ENCODE measurements at regions not wholly inside any gene's neighbourhood (a gene's known extent, or its start where the extent isn't known, plus 50 kb on each side); places are given as distances from the start of the nearest gene placed in this dataset.

DNA sequence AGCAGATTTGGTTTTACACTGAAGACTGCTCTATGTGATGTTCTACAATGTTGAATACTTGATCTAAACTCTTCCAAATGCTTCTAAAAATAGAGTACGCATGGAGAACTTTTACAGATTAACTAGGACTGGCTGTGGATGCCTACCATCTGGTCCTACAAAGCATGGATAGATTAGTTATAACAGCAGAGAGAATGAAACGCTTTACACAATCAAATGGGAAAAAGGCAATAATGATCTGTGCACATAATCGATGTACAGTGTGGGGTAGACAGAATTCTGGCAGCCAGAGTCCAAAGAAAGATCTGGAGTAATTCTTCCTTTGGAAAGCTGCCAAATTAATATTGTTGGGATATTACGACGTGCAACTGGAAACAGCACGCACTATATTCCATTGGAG, 1885.5 kb upstream of the PRR20A start:
- CTCF ChIA-PET = no interaction called here
- POLR2A ChIA-PET = no interaction called here
- intact Hi-C loops (cut with DNase I, micrococcal nuclease) = no loop called here
- Mint-ChIP-seq H3K9me3 (ENCODE audit: low read depth) (peaks cover 24% of the 10 kb centered on the region), H3K4me1 (no peaks in the 10 kb centered on the region), H3K27me3 (no peaks in the 10 kb centered on the region), H3K36me3 (ENCODE audit: low read depth) (no peaks in the 10 kb centered on the region), H3K27ac (no peak overlapping the region), H3K4me3 (no peak overlapping the region)
- DNase-seq = no peak
- no peak for ATAC-seq

DNA sequence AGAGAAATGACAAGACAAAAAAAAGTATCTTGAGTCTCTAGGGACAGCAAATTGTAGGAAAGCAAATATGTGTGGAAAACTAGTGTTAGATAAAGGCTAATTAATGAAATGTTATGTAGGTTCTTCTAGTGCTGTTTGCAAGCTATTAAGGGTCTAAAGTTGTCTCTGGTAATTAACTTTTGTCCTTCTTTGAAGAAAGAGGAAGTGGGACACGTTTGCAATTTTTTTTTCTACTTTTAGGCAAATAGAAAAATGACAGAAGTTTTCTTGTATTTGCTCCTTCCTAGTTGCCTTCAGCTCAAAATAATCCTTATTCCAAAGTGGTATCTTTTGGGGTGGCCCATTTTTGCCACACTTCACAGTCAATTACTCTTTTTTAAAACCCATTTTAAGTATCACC, 1877.7 kb upstream of the PRR20A start:
- H3K4me1 Mint-ChIP-seq = no peaks in the 10 kb centered on the region
- H3K27me3 Mint-ChIP-seq = no peaks in the 10 kb centered on the region
- intact Hi-C loops (cut with DNase I, micrococcal nuclease) = no loop called here
- no peak overlapping the region for H3K4me3 Mint-ChIP-seq
- POLR2A ChIA-PET = no interaction called here
- no peaks in the 10 kb centered on the region for H3K36me3 Mint-ChIP-seq (ENCODE audit: low read depth)
- H3K9me3 Mint-ChIP-seq (ENCODE audit: low read depth) = peaks cover 14% of the 10 kb centered on the region
- CTCF ChIA-PET = interaction anchor here (0.7 kb wide), 1 partner anchor 33 kb away, joined by 3 read pairs; no protein-coding TSS in a partner anchor
- no peak overlapping the region for H3K27ac Mint-ChIP-seq
- ATAC-seq (no peak), DNase-seq (no peak)

DNA sequence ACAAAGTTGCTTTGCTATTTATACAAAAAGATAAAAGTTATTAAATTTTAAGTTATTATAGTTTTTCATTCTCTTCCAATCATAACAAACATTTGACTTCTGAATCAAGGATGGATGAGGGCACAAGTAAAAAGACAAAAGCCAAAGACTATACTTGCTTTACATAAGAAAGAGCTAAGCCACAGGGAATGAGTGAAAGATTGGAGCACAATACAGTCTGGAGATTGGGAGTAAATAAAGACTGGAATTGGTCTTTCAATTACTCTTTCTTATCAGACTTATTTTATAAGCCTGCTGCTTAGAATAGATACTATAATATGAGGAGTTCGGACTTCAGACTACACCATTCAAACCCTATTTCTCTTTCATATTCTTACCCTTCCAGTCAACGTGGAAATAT, 1874.1 kb upstream of the PRR20A start:
- DNase-seq = no peak
- Mint-ChIP-seq H3K36me3 (ENCODE audit: low read depth) (no peaks in the 10 kb centered on the region), H3K27me3 (no peaks in the 10 kb centered on the region), H3K4me1 (no peaks in the 10 kb centered on the region), H3K27ac (no peak overlapping the region), H3K4me3 (no peak overlapping the region), H3K9me3 (ENCODE audit: low read depth) (peaks cover 9% of the 10 kb centered on the region)
- intact Hi-C loops (cut with DNase I, micrococcal nuclease) = loop anchor here in 1 of 2 experiments (5.0 kb wide), 1 partner anchor 1324 kb away; no protein-coding TSS in a partner anchor
- ChIA-PET POLR2A (no interaction called here), CTCF (no interaction called here)
- no peak for ATAC-seq

DNA sequence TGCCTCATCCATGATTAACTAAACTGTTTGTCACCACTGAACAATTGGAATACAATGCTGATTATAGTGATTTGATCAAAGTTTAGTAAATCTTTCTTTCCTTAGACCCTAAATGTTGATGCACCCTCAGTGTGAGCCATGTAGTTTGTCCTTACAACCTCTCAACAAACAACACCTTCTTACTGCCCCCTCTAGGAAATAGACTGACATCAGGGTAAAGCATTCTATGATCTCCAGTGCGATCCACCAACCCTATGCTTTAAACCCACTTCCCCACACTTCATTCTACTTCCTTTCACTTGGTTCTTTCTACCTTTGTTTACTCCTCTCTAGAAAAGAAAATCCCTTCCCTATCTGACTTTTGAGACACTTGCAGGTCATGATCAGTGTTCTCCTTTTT, 1842.5 kb upstream of the PRR20A start:
- Mint-ChIP-seq H3K36me3 (ENCODE audit: low read depth) (no peaks in the 10 kb centered on the region), H3K4me1 (no peaks in the 10 kb centered on the region), H3K27ac (no peak overlapping the region), H3K9me3 (ENCODE audit: low read depth) (peaks cover 24% of the 10 kb centered on the region), H3K4me3 (no peak overlapping the region), H3K27me3 (no peaks in the 10 kb centered on the region)
- ChIA-PET POLR2A (no interaction called here), CTCF (no interaction called here)
- no peak for ATAC-seq
- no peak for DNase-seq
- intact Hi-C loops (cut with DNase I, micrococcal nuclease) = no loop called here

DNA sequence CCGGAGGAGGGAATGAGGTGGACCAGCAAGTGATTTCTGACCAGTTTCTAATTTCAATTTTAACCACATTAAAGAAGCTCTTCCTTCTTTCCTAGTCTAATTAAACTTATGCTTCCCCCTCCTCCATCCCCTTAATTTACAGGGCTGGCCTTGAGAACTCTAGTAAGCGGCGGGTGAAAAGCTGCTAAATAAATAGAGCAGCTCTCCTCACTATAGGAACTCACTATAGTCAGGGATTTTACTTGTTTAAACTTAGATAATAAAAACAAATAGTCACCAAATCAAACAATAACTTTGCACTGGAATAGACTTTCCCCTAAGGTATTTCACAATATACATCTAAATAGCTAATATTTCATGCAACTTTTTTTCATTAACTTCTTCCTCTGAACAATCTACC, 1838.2 kb upstream of the PRR20A start:
- ChIA-PET POLR2A (no interaction called here), CTCF (no interaction called here)
- ATAC-seq (no peak), DNase-seq (no peak)
- Mint-ChIP-seq H3K27ac (no peak overlapping the region), H3K36me3 (ENCODE audit: low read depth) (no peaks in the 10 kb centered on the region), H3K27me3 (no peaks in the 10 kb centered on the region), H3K4me3 (no peak overlapping the region), H3K4me1 (no peaks in the 10 kb centered on the region), H3K9me3 (ENCODE audit: low read depth) (peaks cover 16% of the 10 kb centered on the region)
- intact Hi-C loops (cut with DNase I, micrococcal nuclease) = no loop called here

DNA sequence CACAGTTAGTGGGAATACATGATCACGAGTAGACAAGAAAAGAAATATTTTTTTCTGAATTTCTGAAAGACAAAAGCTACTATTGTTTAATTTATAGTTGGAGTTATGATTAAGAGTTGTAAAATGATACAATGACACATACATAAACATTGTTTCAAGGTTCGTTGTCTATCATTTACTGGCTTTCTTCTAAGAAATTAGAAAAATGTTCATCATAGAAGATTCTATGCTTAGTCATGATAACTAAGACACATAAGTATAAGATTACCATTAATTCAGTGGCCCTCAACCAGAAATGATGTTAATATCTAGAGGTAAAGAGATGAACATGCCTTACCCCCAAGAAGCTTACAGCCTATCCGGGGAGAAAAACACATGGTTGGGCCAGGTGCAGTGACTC, 1832.8 kb upstream of the PRR20A start:
- Mint-ChIP-seq H3K36me3 (ENCODE audit: low read depth) (no peaks in the 10 kb centered on the region), H3K9me3 (ENCODE audit: low read depth) (peaks cover 10% of the 10 kb centered on the region), H3K4me3 (no peak overlapping the region), H3K27me3 (no peaks in the 10 kb centered on the region), H3K27ac (no peak overlapping the region), H3K4me1 (no peaks in the 10 kb centered on the region)
- ATAC-seq (no peak), DNase-seq (no peak)
- intact Hi-C loops (cut with DNase I, micrococcal nuclease) = no loop called here
- ChIA-PET POLR2A (no interaction called here), CTCF (no interaction called here)

DNA sequence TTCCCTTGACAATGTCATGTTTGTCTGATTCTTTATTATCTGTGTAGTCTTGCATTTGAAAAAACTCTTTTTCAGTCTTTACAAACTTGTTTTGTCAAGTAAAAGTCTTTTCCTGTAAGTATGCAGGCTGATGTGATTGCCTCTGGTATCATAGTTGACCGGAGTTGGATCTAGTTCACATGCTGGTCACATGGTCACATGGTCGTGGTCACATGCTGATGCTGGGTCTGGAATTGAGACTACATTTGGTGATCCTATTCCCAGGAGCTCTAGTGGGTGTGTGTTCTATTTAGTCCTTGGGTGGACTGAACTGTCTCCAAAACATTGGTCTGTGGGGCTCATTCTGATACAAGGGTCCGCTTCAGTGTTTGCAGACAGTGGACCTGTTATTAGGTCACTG, 1798.8 kb upstream of the PRR20A start:
- POLR2A ChIA-PET = no interaction called here
- H3K27ac Mint-ChIP-seq = no peak overlapping the region
- intact Hi-C loops (cut with DNase I, micrococcal nuclease) = no loop called here
- no peaks in the 10 kb centered on the region for H3K36me3 Mint-ChIP-seq (ENCODE audit: low read depth)
- H3K4me1 Mint-ChIP-seq = no peaks in the 10 kb centered on the region
- peaks cover 21% of the 10 kb centered on the region for H3K9me3 Mint-ChIP-seq (ENCODE audit: low read depth)
- H3K27me3 Mint-ChIP-seq = no peaks in the 10 kb centered on the region
- CTCF ChIA-PET = no interaction called here
- H3K4me3 Mint-ChIP-seq = no peak overlapping the region
- no peak for ATAC-seq
- DNase-seq = no peak

DNA sequence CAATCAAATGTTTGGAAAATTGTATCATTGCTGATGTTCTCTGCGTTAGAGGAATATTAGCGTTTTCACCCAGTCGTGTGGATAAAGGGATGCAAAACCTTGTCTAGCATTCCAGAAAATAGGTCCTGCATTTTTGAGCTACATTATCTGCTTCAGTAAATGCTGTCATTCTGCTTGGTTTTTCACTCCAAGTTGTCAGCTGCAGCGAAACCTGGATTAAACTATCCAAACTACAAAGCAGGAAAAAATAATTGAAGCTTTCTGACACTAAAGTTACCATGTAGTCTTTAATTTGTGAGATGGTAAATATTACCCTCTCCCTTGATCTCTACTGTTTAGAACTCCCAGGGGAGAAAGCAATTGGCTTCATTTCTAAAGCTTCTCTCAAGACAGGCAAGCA, 1795.5 kb upstream of the PRR20A start:
- Mint-ChIP-seq H3K4me1 (no peaks in the 10 kb centered on the region), H3K9me3 (ENCODE audit: low read depth) (peaks cover 23% of the 10 kb centered on the region), H3K36me3 (ENCODE audit: low read depth) (no peaks in the 10 kb centered on the region), H3K27ac (no peak overlapping the region), H3K4me3 (no peak overlapping the region), H3K27me3 (no peaks in the 10 kb centered on the region)
- CTCF ChIA-PET = no interaction called here
- intact Hi-C loops (cut with DNase I, micrococcal nuclease) = no loop called here
- POLR2A ChIA-PET = no interaction called here
- ATAC-seq (no peak), DNase-seq (no peak)

DNA sequence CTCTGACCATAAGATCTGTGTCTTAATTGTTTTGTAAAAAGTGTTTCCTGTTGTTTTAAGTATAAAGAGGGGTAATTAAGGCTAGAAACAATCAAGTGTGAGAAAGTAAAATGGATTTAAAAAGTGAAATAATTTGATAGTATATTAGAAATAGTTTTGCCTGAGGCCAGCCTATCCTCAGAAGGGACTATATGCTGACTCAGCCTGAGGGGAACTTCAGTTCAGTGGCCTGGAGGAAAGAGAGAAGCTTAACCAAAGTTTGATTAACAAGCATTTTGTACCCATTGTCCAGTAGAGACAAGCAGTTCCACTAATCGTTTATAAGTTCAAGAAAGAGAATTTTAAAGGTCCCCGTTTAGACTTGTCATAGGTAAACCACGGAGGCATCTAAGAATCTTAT, 1793.2 kb upstream of the PRR20A start:
- Mint-ChIP-seq H3K27me3 (no peaks in the 10 kb centered on the region), H3K9me3 (ENCODE audit: low read depth) (peaks cover 12% of the 10 kb centered on the region), H3K36me3 (ENCODE audit: low read depth) (no peaks in the 10 kb centered on the region), H3K27ac (no peak overlapping the region), H3K4me1 (no peaks in the 10 kb centered on the region), H3K4me3 (no peak overlapping the region)
- intact Hi-C loops (cut with DNase I, micrococcal nuclease) = no loop called here
- CTCF ChIA-PET = no interaction called here
- POLR2A ChIA-PET = no interaction called here
- ATAC-seq (no peak), DNase-seq (no peak)

DNA sequence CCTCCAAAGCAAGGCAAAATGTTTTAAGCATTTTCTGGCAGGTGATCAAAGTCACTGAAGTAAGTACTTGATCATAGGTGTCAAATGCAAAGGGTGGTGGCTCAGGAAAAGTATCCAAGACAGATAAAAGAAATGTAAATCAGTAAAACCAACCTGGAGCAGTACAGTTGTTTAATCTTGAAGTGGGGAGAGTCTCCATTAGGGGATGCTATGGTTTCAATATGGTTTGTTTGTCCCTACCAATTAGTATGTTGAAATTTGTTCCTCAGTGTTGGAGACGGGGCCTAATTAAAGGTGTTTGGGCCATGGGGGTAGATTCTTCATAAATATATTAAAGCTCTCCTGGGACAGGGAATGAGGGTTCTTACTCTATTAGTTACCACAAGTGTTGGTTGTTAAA, 1781.7 kb upstream of the PRR20A start:
- Mint-ChIP-seq H3K4me1 (no peaks in the 10 kb centered on the region), H3K36me3 (ENCODE audit: low read depth) (no peaks in the 10 kb centered on the region), H3K4me3 (no peak overlapping the region), H3K27ac (no peak overlapping the region), H3K27me3 (no peaks in the 10 kb centered on the region), H3K9me3 (ENCODE audit: low read depth) (peaks cover 7% of the 10 kb centered on the region)
- no peak for DNase-seq
- POLR2A ChIA-PET = no interaction called here
- no peak for ATAC-seq
- intact Hi-C loops (cut with DNase I, micrococcal nuclease) = no loop called here
- CTCF ChIA-PET = no interaction called here

DNA sequence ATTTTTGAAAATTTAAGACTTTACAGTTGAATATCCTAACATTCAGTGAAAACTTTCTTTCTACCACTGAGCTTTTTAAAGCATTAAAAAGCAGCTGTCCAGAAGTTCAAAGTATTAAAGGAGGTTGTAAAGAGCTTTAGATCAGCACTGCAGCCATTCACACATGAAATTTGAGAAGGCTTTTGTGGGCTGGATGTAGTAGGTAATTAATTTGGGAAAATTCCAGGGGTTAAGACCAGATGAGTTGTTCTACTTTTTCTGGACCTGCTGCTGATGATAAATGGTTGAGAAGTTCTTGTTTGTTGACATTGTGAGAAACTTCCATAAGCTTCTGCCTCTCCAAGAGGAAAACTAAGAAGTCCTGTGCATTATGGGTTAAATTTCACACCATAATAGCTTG, 1779.6 kb upstream of the PRR20A start:
- no peak overlapping the region for H3K27ac Mint-ChIP-seq
- no peaks in the 10 kb centered on the region for H3K27me3 Mint-ChIP-seq
- intact Hi-C loops (cut with DNase I, micrococcal nuclease) = no loop called here
- H3K4me3 Mint-ChIP-seq = no peak overlapping the region
- peaks cover 11% of the 10 kb centered on the region for H3K9me3 Mint-ChIP-seq (ENCODE audit: low read depth)
- ATAC-seq = no peak
- no peaks in the 10 kb centered on the region for H3K4me1 Mint-ChIP-seq
- POLR2A ChIA-PET = no interaction called here
- CTCF ChIA-PET = no interaction called here
- H3K36me3 Mint-ChIP-seq (ENCODE audit: low read depth) = no peaks in the 10 kb centered on the region
- DNase-seq = no peak

DNA sequence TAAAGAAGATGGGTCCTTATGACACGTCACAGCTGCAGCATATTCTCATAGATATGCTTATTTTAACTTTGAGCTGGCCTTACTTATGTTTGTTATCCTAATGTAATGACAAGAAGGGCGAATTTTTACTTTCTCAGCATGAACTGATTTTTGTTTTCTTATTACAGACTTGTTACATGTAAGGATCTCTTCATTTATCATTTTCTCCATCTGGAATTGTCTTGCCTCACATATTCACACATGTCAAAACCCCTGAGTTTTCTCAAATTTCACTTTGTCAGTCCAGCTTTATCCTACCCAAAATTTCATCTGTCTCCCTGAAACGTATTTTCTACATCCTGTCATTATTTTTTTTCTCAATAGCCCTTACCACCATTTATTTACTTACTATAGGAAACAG, 1774.0 kb upstream of the PRR20A start:
- ChIA-PET POLR2A (no interaction called here), CTCF (no interaction called here)
- ATAC-seq = no peak
- Mint-ChIP-seq H3K27ac (no peak overlapping the region), H3K4me3 (no peak overlapping the region), H3K36me3 (ENCODE audit: low read depth) (no peaks in the 10 kb centered on the region), H3K9me3 (ENCODE audit: low read depth) (peaks cover 8% of the 10 kb centered on the region), H3K27me3 (no peaks in the 10 kb centered on the region), H3K4me1 (no peaks in the 10 kb centered on the region)
- no peak for DNase-seq
- intact Hi-C loops (cut with DNase I, micrococcal nuclease) = no loop called here

DNA sequence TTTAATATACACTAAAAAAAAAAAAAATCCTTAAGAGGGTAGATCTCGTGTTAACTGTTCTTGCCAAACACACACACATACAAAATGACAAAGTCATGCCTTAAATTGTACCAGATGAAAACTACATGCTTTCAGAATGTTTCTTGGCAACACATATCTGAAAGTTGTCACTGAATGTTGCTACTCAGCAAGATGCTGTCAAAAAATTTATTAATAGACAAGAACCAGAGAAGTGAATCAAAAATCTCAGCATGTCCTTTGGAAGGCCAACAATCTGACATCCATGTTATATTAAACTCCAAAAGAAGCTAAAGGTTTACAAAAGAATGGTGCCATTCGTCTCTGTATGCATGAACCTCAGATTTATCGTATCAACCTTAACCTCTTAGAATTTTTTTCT, 1746.2 kb upstream of the PRR20A start:
- POLR2A ChIA-PET = no interaction called here
- Mint-ChIP-seq H3K27me3 (no peaks in the 10 kb centered on the region), H3K9me3 (ENCODE audit: low read depth) (peaks cover 22% of the 10 kb centered on the region)

More for the DNA sequence above, 1746.2 kb upstream of the PRR20A start:
- no peaks in the 10 kb centered on the region for H3K4me1 Mint-ChIP-seq
- H3K4me3 Mint-ChIP-seq = no peak overlapping the region
- intact Hi-C loops (cut with DNase I, micrococcal nuclease) = no loop called here
- no peaks in the 10 kb centered on the region for H3K36me3 Mint-ChIP-seq (ENCODE audit: low read depth)
- ATAC-seq (no peak), DNase-seq (no peak)
- CTCF ChIA-PET = no interaction called here
- H3K27ac Mint-ChIP-seq = no peak overlapping the region
